WTC11 (cell line): ENCODE measurements at regions not wholly inside any gene's neighbourhood (a gene's known extent, or its start where the extent isn't known, plus 50 kb on each side); places are given as distances from the start of the nearest gene placed in this dataset.

ENCODE experiments used
- ATAC-seq: fragments of 200-7000 bp; cut with Tn5 transposase; 2 replicates; pipeline ENCODE4 v1.10.0; 2021; ENCODE audit warnings: mild to moderate bottlenecking, moderate library complexity
- CTCF ChIA-PET: fragments of 300-600 bp; sonication (Branson Sonifier 250); formaldehyde crosslinking; loops from one replicate; lab custom pipeline; 2021; ENCODE audit warnings: antibody characterized with exemption; lab: Charles Lee
- POLR2A ChIA-PET: fragments of 350-600 bp; sonication (Branson Sonifier 250); formaldehyde crosslinking; loops from one replicate; lab custom pipeline; 2021; ENCODE audit warnings: antibody characterized with exemption; lab: Charles Lee
- DNase-seq: peaks from one replicate; pipeline ENCODE4 v3.0.0; 2021; ENCODE audit warnings: low spot score
- H3K27ac Mint-ChIP-seq: 2 replicates; pipeline ENCODE4 v1.8.0; 2021; ENCODE audit warnings: mixed read lengths
- H3K27me3 Mint-ChIP-seq: 2 replicates; pipeline ENCODE4 v1.8.0; 2021; ENCODE audit warnings: low read depth, mild to moderate bottlenecking, moderate library complexity, mixed read lengths
- H3K36me3 Mint-ChIP-seq: 2 replicates; pipeline ENCODE4 v1.8.0; 2021; ENCODE audit warnings: mixed read lengths
- H3K4me1 Mint-ChIP-seq: 2 replicates; pipeline ENCODE4 v1.8.0; 2022; ENCODE audit warnings: mixed read lengths
- H3K4me3 Mint-ChIP-seq: 2 replicates; pipeline ENCODE4 v1.8.0; 2021; ENCODE audit warnings: mild to moderate bottlenecking, moderate library complexity, mixed read lengths
- H3K9me3 Mint-ChIP-seq: 2 replicates; pipeline ENCODE4 v1.8.0; 2021; ENCODE audit warnings: mixed read lengths
- CREM ChIP-seq: sonication (generic); formaldehyde crosslinking; IDR thresholded peaks from 2 replicates; pipeline ENCODE4 v1.8.1; 2022; ENCODE audit warnings: mild to moderate bottlenecking, missing genetic modification reagents, moderate library complexity
- EMX1 ChIP-seq: fragments of 250-450 bp; sonication (Bioruptor Pico); IDR thresholded peaks from 2 replicates; pipeline ENCODE4 v1.8.0; 2021; ENCODE audit warnings: mild to moderate bottlenecking
- FOXK1 ChIP-seq: sonication (generic); formaldehyde crosslinking; IDR thresholded peaks from 2 replicates; pipeline ENCODE4 v1.8.0; 2022; ENCODE audit warnings: mild to moderate bottlenecking, moderate library complexity, missing genetic modification reagents
- IRF2 ChIP-seq: sonication (generic); formaldehyde crosslinking; IDR thresholded peaks from 2 replicates; pipeline ENCODE4 v1.8.0; 2022; ENCODE audit warnings: low read depth, missing genetic modification reagents, borderline replicate concordance
- JAZF1 ChIP-seq: fragments of 250-450 bp; sonication (Bioruptor Pico); IDR thresholded peaks from 2 replicates; pipeline ENCODE4 v1.9.0; 2021; ENCODE audit warnings: moderate library complexity, mild to moderate bottlenecking, inconsistent platforms
- PRDM15 ChIP-seq: sonication (generic); formaldehyde crosslinking; IDR thresholded peaks from 2 replicates; pipeline ENCODE4 v1.8.0; 2022; ENCODE audit warnings: missing genetic modification reagents
- PREB ChIP-seq: sonication (generic); formaldehyde crosslinking; IDR thresholded peaks from 2 replicates; pipeline ENCODE4 v1.8.1; 2022; ENCODE audit warnings: mild to moderate bottlenecking, missing genetic modification reagents, moderate library complexity, borderline replicate concordance
- PRRX2 ChIP-seq: fragments of 250-450 bp; sonication (Bioruptor Pico); IDR thresholded peaks from 2 replicates; pipeline ENCODE4 v1.8.0; 2021; ENCODE audit warnings: mild to moderate bottlenecking
- RELA ChIP-seq: sonication (generic); formaldehyde crosslinking; IDR thresholded peaks from 2 replicates; pipeline ENCODE4 v1.8.1; 2022; ENCODE audit warnings: missing genetic modification reagents, mild to moderate bottlenecking, borderline replicate concordance
- SMAD3 ChIP-seq: sonication (generic); formaldehyde crosslinking; IDR thresholded peaks from 2 replicates; pipeline ENCODE4 v1.8.0; 2022; ENCODE audit warnings: missing genetic modification reagents, mild to moderate bottlenecking, borderline replicate concordance
- TCF7 ChIP-seq: sonication (generic); formaldehyde crosslinking; IDR thresholded peaks from 2 replicates; pipeline ENCODE4 v1.8.0; 2022; ENCODE audit warnings: mild to moderate bottlenecking, low read depth, missing genetic modification reagents, moderate library complexity
- TP53 ChIP-seq: sonication (generic); formaldehyde crosslinking; IDR thresholded peaks from 2 replicates; pipeline ENCODE4 v1.8.1; 2023; ENCODE audit warnings: mild to moderate bottlenecking, missing genetic modification reagents
- ZNF281 ChIP-seq: sonication (generic); formaldehyde crosslinking; IDR thresholded peaks from 2 replicates; pipeline ENCODE4 v1.8.0; 2023; ENCODE audit warnings: mild to moderate bottlenecking, missing genetic modification reagents
- ZNF423 ChIP-seq: fragments of 250-450 bp; sonication (Bioruptor Pico); IDR thresholded peaks from 2 replicates; pipeline ENCODE4 v2.1.2; 2022; ENCODE audit warnings: mild to moderate bottlenecking, moderate library complexity
- TF ChIP-seq, protein P1 (sequence below): sonication (generic); formaldehyde crosslinking; IDR thresholded peaks from 2 replicates; pipeline ENCODE4 v1.8.0; 2023; ENCODE audit warnings: missing genetic modification reagents
- TF ChIP-seq, protein P2 (sequence below): sonication (generic); formaldehyde crosslinking; IDR thresholded peaks from 2 replicates; pipeline ENCODE4 v1.8.1; 2023; ENCODE audit warnings: mild to moderate bottlenecking, missing genetic modification reagents, borderline replicate concordance
- TF ChIP-seq, protein P3 (sequence below): sonication (generic); formaldehyde crosslinking; IDR thresholded peaks from 2 replicates; pipeline ENCODE4 v1.8.0; 2022; ENCODE audit warnings: mild to moderate bottlenecking, missing genetic modification reagents
- TF ChIP-seq, protein P4 (sequence below): sonication (generic); formaldehyde crosslinking; IDR thresholded peaks from 2 replicates; pipeline ENCODE4 v1.8.1; 2022; ENCODE audit warnings: low read depth, missing genetic modification reagents, borderline replicate concordance
- TF ChIP-seq, protein P5 (sequence below): sonication (generic); formaldehyde crosslinking; IDR thresholded peaks from 2 replicates; pipeline ENCODE4 v1.8.1; 2023; ENCODE audit warnings: mild to moderate bottlenecking, missing genetic modification reagents

DNA sequence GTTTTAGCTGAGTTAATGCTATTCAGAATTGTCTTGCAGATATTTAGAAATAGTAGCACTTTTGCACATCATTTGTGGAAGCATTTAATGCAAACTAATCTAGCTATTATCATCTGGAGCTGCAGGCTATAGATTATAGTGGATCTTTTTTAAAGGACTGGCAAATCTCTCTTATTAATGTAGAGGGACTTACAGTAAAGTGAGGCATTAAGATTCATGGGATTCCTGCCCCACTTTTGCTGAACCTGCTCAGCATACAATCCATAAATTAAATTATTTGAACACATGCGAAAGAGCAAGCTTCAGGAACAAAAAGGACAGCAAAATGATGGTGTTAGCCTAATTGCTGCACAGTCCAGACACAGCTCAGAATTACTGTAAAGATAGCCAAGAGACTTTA lies 477.7 kb downstream of the DCDC2C start:
- no peak for TF ChIP-seq SMAD3
- TF ChIP-seq FOXK1: no peak
- no peak for TF ChIP-seq TP53 (CRISPR knock-in tag)
- TF ChIP-seq ZNF281 (CRISPR knock-in tag): no peak
- TF ChIP-seq PREB: no peak
- no peak for TF ChIP-seq TCF7 (CRISPR knock-in tag)
- no peak for TF ChIP-seq EMX1 (CRISPR knock-in tag)
- TF ChIP-seq, protein P1, sequence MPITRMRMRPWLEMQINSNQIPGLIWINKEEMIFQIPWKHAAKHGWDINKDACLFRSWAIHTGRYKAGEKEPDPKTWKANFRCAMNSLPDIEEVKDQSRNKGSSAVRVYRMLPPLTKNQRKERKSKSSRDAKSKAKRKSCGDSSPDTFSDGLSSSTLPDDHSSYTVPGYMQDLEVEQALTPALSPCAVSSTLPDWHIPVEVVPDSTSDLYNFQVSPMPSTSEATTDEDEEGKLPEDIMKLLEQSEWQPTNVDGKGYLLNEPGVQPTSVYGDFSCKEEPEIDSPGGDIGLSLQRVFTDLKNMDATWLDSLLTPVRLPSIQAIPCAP: no peak
- no peak for TF ChIP-seq CREM (CRISPR knock-in tag)
- no peak for TF ChIP-seq RELA (CRISPR knock-in tag)
- TF ChIP-seq IRF2 (CRISPR knock-in tag): no peak
- TF ChIP-seq, protein P2, sequence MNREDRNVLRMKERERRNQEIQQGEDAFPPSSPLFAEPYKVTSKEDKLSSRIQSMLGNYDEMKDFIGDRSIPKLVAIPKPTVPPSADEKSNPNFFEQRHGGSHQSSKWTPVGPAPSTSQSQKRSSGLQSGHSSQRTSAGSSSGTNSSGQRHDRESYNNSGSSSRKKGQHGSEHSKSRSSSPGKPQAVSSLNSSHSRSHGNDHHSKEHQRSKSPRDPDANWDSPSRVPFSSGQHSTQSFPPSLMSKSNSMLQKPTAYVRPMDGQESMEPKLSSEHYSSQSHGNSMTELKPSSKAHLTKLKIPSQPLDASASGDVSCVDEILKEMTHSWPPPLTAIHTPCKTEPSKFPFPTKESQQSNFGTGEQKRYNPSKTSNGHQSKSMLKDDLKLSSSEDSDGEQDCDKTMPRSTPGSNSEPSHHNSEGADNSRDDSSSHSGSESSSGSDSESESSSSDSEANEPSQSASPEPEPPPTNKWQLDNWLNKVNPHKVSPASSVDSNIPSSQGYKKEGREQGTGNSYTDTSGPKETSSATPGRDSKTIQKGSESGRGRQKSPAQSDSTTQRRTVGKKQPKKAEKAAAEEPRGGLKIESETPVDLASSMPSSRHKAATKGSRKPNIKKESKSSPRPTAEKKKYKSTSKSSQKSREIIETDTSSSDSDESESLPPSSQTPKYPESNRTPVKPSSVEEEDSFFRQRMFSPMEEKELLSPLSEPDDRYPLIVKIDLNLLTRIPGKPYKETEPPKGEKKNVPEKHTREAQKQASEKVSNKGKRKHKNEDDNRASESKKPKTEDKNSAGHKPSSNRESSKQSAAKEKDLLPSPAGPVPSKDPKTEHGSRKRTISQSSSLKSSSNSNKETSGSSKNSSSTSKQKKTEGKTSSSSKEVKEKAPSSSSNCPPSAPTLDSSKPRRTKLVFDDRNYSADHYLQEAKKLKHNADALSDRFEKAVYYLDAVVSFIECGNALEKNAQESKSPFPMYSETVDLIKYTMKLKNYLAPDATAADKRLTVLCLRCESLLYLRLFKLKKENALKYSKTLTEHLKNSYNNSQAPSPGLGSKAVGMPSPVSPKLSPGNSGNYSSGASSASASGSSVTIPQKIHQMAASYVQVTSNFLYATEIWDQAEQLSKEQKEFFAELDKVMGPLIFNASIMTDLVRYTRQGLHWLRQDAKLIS (CRISPR knock-in tag): no peak
- TF ChIP-seq PRRX2: no peak
- TF ChIP-seq, protein P3, sequence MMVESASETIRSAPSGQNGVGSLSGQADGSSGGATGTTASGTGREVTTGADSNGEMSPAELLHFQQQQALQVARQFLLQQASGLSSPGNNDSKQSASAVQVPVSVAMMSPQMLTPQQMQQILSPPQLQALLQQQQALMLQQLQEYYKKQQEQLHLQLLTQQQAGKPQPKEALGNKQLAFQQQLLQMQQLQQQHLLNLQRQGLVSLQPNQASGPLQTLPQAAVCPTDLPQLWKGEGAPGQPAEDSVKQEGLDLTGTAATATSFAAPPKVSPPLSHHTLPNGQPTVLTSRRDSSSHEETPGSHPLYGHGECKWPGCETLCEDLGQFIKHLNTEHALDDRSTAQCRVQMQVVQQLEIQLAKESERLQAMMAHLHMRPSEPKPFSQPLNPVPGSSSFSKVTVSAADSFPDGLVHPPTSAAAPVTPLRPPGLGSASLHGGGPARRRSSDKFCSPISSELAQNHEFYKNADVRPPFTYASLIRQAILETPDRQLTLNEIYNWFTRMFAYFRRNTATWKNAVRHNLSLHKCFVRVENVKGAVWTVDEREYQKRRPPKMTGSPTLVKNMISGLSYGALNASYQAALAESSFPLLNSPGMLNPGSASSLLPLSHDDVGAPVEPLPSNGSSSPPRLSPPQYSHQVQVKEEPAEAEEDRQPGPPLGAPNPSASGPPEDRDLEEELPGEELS (CRISPR knock-in tag): no peak
- Mint-ChIP-seq H3K36me3 (peaks cover 61% of the 10 kb centered on the region), H3K27me3 (peaks cover 8% of the 10 kb centered on the region), H3K9me3 (peaks cover 78% of the 10 kb centered on the region), H3K4me3 (no peak overlapping the region), H3K4me1 (no peaks in the 10 kb centered on the region), H3K27ac (no peak overlapping the region)
- no peak for ATAC-seq
- POLR2A ChIA-PET: no interaction called here
- DNase-seq: no peak
- CTCF ChIA-PET: interaction anchor here (0.5 kb wide), 1 partner anchor 170 kb away, joined by 3 read pairs; no protein-coding TSS in a partner anchor

GRCh38 chr2:4188561-4188960 lies 485.2 kb downstream of the DCDC2C start:
- Mint-ChIP-seq H3K27me3 (peaks cover 8% of the 10 kb centered on the region), H3K9me3 (peaks cover 81% of the 10 kb centered on the region), H3K4me3 (no peak overlapping the region), H3K36me3 (peaks cover 79% of the 10 kb centered on the region), H3K27ac (no peak overlapping the region), H3K4me1 (no peaks in the 10 kb centered on the region)
- DNase-seq: no peak
- no peak for ATAC-seq
- ChIA-PET POLR2A (no interaction called here), CTCF (no interaction called here)
- TF ChIP-seq, protein P4, sequence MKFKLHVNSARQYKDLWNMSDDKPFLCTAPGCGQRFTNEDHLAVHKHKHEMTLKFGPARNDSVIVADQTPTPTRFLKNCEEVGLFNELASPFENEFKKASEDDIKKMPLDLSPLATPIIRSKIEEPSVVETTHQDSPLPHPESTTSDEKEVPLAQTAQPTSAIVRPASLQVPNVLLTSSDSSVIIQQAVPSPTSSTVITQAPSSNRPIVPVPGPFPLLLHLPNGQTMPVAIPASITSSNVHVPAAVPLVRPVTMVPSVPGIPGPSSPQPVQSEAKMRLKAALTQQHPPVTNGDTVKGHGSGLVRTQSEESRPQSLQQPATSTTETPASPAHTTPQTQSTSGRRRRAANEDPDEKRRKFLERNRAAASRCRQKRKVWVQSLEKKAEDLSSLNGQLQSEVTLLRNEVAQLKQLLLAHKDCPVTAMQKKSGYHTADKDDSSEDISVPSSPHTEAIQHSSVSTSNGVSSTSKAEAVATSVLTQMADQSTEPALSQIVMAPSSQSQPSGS (CRISPR knock-in tag): no peak
- TF ChIP-seq ZNF423: no peak
- no peak for TF ChIP-seq FOXK1
- TF ChIP-seq PRDM15 (CRISPR knock-in tag): no peak
- TF ChIP-seq, protein P5, sequence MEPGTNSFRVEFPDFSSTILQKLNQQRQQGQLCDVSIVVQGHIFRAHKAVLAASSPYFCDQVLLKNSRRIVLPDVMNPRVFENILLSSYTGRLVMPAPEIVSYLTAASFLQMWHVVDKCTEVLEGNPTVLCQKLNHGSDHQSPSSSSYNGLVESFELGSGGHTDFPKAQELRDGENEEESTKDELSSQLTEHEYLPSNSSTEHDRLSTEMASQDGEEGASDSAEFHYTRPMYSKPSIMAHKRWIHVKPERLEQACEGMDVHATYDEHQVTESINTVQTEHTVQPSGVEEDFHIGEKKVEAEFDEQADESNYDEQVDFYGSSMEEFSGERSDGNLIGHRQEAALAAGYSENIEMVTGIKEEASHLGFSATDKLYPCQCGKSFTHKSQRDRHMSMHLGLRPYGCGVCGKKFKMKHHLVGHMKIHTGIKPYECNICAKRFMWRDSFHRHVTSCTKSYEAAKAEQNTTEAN (CRISPR knock-in tag): no peak
- TF ChIP-seq JAZF1 (CRISPR knock-in tag): no peak
